Fibroblast of lung (primary cell): ENCODE measurements at regions not wholly inside any gene's neighbourhood (a gene's known extent, or its start where the extent isn't known, plus 50 kb on each side); places are given as distances from the start of the nearest gene placed in this dataset.

Source experiments
- DNase-seq, 2 donors: peaks; one replicate each; pipeline versions ENCODE4 v3.0.0 to v3.0.0-alpha.2; 2010; ENCODE audit warnings: low read depth in 2 of 2
- H2AFZ ChIP-seq: 2 replicates; pipeline ENCODE4 v1.5.1; 2012; ENCODE audit warnings: low read length, control low read depth, inconsistent platforms
- H3K27ac ChIP-seq: 2 replicates; pipeline ENCODE4 v1.5.1; 2011; ENCODE audit warnings: low read length, control low read depth; ENCODE audit not compliant: insufficient read depth
- H3K27me3 ChIP-seq: 2 replicates; pipeline ENCODE4 v1.5.1; 2011; ENCODE audit warnings: mild to moderate bottlenecking, low read length; ENCODE audit not compliant: control insufficient read depth, insufficient read depth
- H3K36me3 ChIP-seq: 2 replicates; pipeline ENCODE4 v1.5.1; 2011; ENCODE audit warnings: low read length; ENCODE audit not compliant: control insufficient read depth, insufficient read depth
- H3K4me1 ChIP-seq: 2 replicates; pipeline ENCODE4 v1.5.1; 2011; ENCODE audit warnings: low read length; ENCODE audit not compliant: control insufficient read depth, insufficient read depth; ENCODE audit errors: extremely low read depth
- H3K4me2 ChIP-seq: 2 replicates; pipeline ENCODE4 v1.5.1; 2011; ENCODE audit warnings: low read length, control low read depth; ENCODE audit not compliant: insufficient read depth; ENCODE audit errors: extremely low read depth
- H3K4me3 ChIP-seq, 4 experiments: fragments of 200-600 bp in 1 of 4; sonication (generic) in 1 of 4; replicated peaks in 1 of 4; 2 replicates each; pipeline ENCODE4 v1.5.1; 2011 to 2016; ENCODE audit warnings: low read length in 4 of 4, low read depth in 3 of 4, mild to moderate bottlenecking in 3 of 4, control low read depth in 2 of 4, inconsistent platforms in 1 of 4, mixed read lengths in 1 of 4; ENCODE audit not compliant: insufficient read depth in 1 of 4; ENCODE audit errors: control extremely low read depth in 1 of 4
- H3K79me2 ChIP-seq: 2 replicates; pipeline ENCODE4 v1.5.1; 2012; ENCODE audit warnings: mild to moderate bottlenecking, low read length, inconsistent platforms; ENCODE audit not compliant: control insufficient read depth, insufficient read depth
- H3K9ac ChIP-seq: 2 replicates; pipeline ENCODE4 v1.5.1; 2011; ENCODE audit warnings: mild to moderate bottlenecking, low read length, control low read depth; ENCODE audit not compliant: insufficient read depth
- H3K9me3 ChIP-seq: 2 replicates; pipeline ENCODE4 v1.5.1; 2012; ENCODE audit warnings: low read depth, low read length; ENCODE audit not compliant: control insufficient read depth, insufficient read depth
- H4K20me1 ChIP-seq: 2 replicates; pipeline ENCODE4 v1.5.1; 2011; ENCODE audit warnings: low read length; ENCODE audit not compliant: control insufficient read depth, insufficient read depth; ENCODE audit errors: extremely low read depth
- EZH2 ChIP-seq: IDR thresholded peaks from 2 replicates; pipeline ENCODE4 v1.5.1; 2012; ENCODE audit warnings: low read length, control low read depth, mild to moderate bottlenecking; ENCODE audit errors: missing control alignments
- TF ChIP-seq, protein P1 (sequence below), 2 donors: IDR thresholded peaks in 1 of 2; conservative IDR thresholded peaks in 1 of 2; 1 replicate in 1 of 2; 2 replicates in 1 of 2; pipeline ENCODE4 v1.5.1; 2011 to 2012; ENCODE audit warnings: low read length in 2 of 2, control low read depth in 1 of 2, inconsistent platforms in 1 of 2, low read depth in 1 of 2, mild to moderate bottlenecking in 1 of 2

DNA sequence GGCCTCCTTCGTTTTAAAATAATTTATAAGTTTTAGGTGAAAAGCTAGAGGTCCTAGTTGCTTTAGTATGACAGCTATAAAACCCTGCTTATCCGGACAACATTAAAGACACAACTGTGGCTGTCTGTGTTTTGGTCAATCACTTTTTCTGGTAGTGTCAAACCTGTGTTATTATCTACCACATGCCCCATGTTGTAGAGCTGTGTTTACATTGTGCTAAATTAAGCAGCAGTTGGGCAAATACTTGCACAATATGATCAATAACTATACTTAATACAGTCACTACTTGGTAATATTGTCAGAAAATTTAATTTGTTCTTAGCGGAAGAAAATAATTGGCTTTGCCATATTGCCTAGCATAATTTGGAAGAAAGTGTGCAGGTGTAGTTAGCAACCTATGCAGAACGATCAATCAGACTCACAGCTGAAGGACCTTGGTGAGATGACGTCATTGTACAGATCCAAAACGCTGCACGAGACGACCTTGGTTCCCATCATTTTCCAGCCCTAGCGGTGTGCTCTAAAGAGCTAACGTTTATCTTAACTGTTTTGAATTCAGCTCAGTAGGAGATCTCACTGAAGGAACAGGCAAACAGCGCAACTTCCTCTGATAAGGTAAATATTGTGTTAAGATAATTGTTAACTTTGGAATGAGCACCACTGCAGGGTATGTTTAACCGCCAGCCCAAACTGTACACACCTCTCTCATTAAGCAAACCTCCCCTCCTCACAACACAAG is 476.6 kb downstream of the IRS2 start:
- H3K27me3 ChIP-seq = no peaks in the 10 kb centered on the region
- H3K4me1 ChIP-seq = no peaks in the 10 kb centered on the region
- no peak overlapping the region for H3K27ac ChIP-seq
- H3K79me2 ChIP-seq = no peaks in the 10 kb centered on the region
- DNase-seq = no peak
- H3K36me3 ChIP-seq = no peaks in the 10 kb centered on the region
- no peak overlapping the region for H2AFZ ChIP-seq
- no peak overlapping the region for H3K9ac ChIP-seq
- no peak overlapping the region for H3K4me2 ChIP-seq
- no peaks in the 10 kb centered on the region for H3K9me3 ChIP-seq
- no peak for TF ChIP-seq EZH2
- TF ChIP-seq, protein P1, sequence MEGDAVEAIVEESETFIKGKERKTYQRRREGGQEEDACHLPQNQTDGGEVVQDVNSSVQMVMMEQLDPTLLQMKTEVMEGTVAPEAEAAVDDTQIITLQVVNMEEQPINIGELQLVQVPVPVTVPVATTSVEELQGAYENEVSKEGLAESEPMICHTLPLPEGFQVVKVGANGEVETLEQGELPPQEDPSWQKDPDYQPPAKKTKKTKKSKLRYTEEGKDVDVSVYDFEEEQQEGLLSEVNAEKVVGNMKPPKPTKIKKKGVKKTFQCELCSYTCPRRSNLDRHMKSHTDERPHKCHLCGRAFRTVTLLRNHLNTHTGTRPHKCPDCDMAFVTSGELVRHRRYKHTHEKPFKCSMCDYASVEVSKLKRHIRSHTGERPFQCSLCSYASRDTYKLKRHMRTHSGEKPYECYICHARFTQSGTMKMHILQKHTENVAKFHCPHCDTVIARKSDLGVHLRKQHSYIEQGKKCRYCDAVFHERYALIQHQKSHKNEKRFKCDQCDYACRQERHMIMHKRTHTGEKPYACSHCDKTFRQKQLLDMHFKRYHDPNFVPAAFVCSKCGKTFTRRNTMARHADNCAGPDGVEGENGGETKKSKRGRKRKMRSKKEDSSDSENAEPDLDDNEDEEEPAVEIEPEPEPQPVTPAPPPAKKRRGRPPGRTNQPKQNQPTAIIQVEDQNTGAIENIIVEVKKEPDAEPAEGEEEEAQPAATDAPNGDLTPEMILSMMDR (conservative IDR thresholded peaks at IDR 0.05 in 1 of 2, IDR thresholded peaks at IDR 0.05 in 1 of 2; ENCODE audit: low read depth in 1 of 2, low read length in 2 of 2) = no peak
- H3K4me3 ChIP-seq = no peak overlapping the region
- no peaks in the 10 kb centered on the region for H4K20me1 ChIP-seq

DNA sequence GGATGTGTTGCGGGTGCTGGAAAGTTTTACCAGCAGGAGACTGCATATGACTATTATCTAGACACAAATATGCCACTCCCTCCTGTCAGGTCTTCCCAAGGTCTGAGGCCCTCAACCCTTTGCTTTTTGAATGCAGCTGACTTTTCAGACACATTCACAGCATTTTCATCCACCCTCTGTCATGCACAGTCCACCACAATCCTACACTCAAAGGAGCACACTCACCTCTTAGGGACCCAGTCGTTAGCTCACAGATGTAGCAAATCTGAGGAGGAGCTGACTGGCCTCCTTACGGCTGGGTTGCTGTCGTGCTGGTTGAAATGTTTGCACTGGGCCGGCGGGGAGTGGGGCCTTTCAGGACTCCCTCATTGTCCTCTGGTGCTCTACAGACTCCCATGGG is 479.4 kb downstream of the IRS2 start:
- TF ChIP-seq, protein P1 (conservative IDR thresholded peaks at IDR 0.05 in 1 of 2, IDR thresholded peaks at IDR 0.05 in 1 of 2; ENCODE audit: low read depth in 1 of 2, low read length in 2 of 2) = no peak
- no peak for TF ChIP-seq EZH2
- H3K79me2 ChIP-seq = no peaks in the 10 kb centered on the region
- DNase-seq = peak in 1 of 2 donors; percentile 62
- no peak overlapping the region for H3K4me3 ChIP-seq
- H3K4me1 ChIP-seq = no peaks in the 10 kb centered on the region
- no peaks in the 10 kb centered on the region for H4K20me1 ChIP-seq
- H3K36me3 ChIP-seq = no peaks in the 10 kb centered on the region
- no peaks in the 10 kb centered on the region for H3K27me3 ChIP-seq
- no peak overlapping the region for H3K27ac ChIP-seq
- no peak overlapping the region for H3K9ac ChIP-seq
- no peak overlapping the region for H2AFZ ChIP-seq
- no peaks in the 10 kb centered on the region for H3K9me3 ChIP-seq
- H3K4me2 ChIP-seq = no peak overlapping the region

DNA sequence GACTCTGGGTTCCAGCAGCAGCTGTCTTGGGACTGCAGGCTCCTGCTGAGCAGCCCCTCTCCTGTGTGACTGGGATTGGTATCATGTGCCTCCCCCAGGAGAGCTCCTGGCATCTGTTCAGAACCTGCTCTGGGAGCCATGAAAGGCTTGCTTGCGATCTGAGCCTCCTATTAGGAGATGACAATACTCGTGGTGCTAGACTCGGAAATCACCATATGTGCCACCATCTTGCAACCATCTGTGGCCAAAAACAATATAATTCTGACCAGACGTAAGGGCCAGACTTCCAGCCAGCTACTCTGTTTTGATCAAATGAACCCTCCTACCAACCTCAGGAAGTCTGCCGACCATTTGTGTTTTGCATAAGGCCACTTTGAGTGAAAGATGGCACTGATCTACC is 484.7 kb downstream of the IRS2 start:
- H3K9me3 ChIP-seq = no peaks in the 10 kb centered on the region
- H3K4me3 ChIP-seq = no peak overlapping the region
- H3K27me3 ChIP-seq = no peaks in the 10 kb centered on the region
- H3K4me1 ChIP-seq = no peaks in the 10 kb centered on the region
- no peak overlapping the region for H3K9ac ChIP-seq
- no peaks in the 10 kb centered on the region for H4K20me1 ChIP-seq
- no peak for TF ChIP-seq EZH2
- TF ChIP-seq, protein P1 (conservative IDR thresholded peaks at IDR 0.05 in 1 of 2, IDR thresholded peaks at IDR 0.05 in 1 of 2; ENCODE audit: low read depth in 1 of 2, low read length in 2 of 2) = no peak
- H3K27ac ChIP-seq = no peak overlapping the region
- DNase-seq = no peak
- H2AFZ ChIP-seq = no peak overlapping the region
- no peaks in the 10 kb centered on the region for H3K79me2 ChIP-seq
- H3K36me3 ChIP-seq = no peaks in the 10 kb centered on the region
- no peak overlapping the region for H3K4me2 ChIP-seq
